Stimulated activated CD8-positive, alpha-beta memory T cell treated with anti-CD3 and anti-CD28 coated beads, Interleukin-15, amount 100 ng/mL, for 48 hours (primary cell): ENCODE measurements at regions not wholly inside any gene's neighbourhood (a gene's known extent, or its start where the extent isn't known, plus 50 kb on each side); places are given as distances from the start of the nearest gene placed in this dataset.
A peak's percentile ranks its signal among the peaks of the same experiment; 100 is the strongest.

Source experiments
- DNase-seq, 2 donors: peaks; one replicate each; pipeline ENCODE4 v3.0.0-alpha.2; 2020; ENCODE audit warnings: low read depth in 2 of 2

- no peak for DNase-seq
Observed at GRCh38 chr5:1706428-1706827, 93.2 kb downstream of the MRPL36 start.

- no peak for DNase-seq
Observed at GRCh38 chr5:1706021-1706420, 93.6 kb downstream of the MRPL36 start.

DNA sequence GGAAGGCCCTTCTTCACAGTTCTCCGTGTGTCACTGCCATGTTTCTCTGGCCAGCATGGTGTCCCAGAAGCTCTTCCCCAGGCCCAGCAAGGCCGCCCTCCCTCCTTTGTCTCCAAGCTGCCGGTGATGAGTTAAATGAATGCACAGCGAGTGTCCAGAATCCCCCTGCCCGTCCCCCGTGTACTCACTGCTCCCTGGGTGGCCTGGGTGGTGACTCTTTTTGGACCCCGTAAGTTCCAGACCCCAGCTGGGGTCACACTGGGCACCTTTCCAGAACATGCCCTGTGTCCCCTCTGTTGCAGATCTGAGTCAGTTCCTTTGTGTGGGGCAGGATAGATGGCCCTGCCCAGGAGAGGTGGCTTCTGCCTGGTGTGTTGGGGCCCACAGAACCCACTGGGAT lies 95.0 kb downstream of the MRPL36 start:
- no peak for DNase-seq

- DNase-seq, result no peak
Observed at GRCh38 chr5:1704266-1704665, 95.4 kb downstream of the MRPL36 start.

- no peak for DNase-seq
Observed at GRCh38 chr5:1703352-1704050, 96.1 kb downstream of the MRPL36 start.

DNA sequence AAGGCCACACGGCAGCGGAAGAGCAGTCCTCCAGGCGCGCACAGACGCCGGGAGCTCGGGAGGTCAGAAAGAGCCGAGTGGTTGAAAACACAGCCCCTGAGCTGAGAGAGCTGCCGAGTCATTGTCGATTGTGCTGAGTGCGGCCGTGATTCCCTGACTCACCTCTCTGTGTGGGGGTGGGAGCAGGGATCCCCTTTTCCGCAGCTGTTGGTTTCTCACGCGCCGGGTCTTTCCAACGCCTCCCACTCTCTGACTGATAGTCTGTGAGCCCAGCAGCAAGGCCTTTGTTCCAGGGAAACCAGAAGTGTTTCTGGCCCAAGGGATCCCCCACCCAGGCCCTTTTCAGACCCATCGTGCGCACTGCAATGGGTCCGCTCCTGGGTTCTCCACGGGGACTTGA lies 97.3 kb downstream of the MRPL36 start:
- no peak for DNase-seq

GRCh38 chr5:1701884-1702283 lies 97.8 kb downstream of the MRPL36 start:
- DNase-seq, result no peak

GRCh38 chr5:1701216-1701864 lies 98.3 kb downstream of the MRPL36 start:
- DNase-seq, result no peak

DNA sequence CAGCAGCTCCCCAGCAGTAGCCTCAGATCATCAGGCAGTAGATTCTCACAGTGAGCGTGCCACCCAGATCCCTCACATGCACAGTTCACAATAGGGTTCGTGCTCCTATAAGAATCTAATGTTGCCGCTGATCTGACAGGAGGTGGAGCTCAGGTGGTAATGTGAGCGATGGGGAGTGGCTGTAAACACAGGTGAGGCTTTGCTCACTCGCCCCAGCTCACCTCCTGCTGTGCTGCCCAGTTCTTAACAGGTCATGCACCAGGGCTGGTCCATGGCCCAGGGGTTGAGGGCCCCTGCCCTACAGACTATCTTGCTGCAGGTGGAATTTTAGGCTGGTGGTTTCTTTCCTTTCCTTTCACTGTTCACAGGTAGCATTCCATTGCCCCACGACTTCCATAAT lies 100.2 kb downstream of the MRPL36 start:
- no peak for DNase-seq

DNA sequence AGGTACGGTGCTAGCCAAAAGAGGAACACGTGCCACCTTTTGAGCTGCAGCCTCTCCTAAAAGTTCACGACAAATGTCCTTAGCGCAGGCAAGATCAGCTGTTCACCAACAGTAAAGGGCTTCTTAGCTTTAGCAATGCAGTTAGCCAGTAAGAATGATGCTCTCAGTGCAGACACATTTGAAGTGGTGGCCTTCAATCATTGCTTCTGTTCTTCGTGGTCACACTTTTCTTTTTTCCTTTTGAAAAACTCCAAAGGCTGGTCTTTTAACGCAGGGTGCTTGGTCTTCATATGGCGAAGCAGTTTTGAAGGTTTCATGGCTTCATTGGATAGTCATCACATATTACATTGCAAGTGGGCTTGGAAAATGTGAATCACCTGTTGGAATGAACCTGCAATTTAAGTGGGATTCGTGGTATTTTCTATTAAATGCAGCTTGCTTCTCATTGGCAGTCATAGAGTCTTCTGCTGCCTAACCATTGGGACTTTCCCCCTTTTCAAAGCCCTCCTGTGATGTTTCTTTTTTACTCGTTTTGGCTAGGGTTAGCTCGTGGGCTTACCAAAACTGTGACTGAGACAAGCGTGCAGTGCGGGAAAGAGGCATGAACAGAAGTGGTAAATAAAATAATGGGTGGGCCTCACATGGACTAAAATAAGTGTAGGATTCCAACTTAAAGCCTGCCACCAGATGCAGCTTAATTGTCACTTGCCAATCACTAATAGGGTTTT lies 100.9 kb downstream of the MRPL36 start:
- DNase-seq, result peak in 1 of 2 donors; percentile 11

DNA sequence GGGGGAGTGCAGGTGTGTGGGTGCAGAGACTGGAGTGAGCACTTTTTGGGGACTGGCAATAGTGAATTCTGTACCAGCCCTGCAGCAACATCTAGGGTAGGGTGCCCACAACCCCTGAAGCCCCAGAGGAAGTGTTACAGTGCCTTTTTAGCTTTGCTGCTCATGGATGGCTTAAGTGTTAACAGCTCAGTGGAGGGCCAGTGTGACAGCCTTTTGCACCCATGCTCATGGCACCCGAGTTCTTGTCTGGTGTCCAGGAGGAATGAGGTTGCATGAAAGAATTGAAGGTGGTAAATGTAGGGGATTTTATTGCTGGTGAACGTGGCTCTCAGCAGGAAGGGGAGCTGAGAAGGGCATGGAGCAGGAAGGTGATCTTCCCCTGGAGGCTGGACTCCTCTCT lies 107.3 kb downstream of the MRPL36 start:
- no peak for DNase-seq

GRCh38 chr5:1687301-1687970 lies 112.2 kb downstream of the MRPL36 start:
- no peak for DNase-seq

- DNase-seq, result no peak
Observed at GRCh38 chr5:1686016-1686802, 113.4 kb downstream of the MRPL36 start.

DNA sequence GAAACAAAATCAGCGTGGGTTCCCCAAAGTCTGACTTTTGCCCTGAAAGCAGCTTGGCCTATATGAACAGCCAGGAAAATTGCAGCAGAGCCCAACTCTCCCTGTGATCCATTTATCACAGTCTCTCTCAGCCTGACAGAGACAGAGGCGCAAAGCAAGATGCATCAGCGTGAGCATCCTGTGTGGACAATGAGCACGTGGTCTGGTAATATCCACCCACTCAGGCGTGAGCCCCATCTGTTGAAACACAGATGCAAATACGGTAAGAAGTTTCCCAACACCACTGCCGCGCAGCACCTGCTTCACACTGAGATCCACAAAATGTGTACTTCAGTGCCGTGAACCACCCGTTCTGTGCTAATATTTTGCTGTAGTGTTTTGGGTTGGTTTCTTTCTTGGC lies 114.6 kb downstream of the MRPL36 start:
- no peak for DNase-seq

DNA sequence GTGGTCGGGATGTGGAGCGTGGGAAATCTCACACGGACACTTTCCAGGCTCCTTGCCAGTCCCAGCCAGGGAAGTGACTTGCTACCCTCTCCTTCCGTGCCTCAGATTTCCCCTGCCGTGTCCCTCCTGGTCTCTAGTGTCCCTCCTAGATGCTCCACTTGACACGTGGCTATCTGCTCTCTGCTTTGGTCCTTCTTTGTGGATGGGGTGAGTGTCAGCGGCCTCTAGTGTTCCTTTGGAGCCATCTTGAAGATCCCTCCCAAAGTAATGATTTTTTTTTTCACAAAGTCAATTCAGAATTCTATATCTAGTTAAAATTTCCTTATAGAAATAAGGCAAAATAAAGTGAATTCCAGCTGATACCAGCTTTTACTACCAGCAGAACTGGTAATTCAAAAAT lies 117.7 kb downstream of the MRPL36 start:
- no peak for DNase-seq

DNA sequence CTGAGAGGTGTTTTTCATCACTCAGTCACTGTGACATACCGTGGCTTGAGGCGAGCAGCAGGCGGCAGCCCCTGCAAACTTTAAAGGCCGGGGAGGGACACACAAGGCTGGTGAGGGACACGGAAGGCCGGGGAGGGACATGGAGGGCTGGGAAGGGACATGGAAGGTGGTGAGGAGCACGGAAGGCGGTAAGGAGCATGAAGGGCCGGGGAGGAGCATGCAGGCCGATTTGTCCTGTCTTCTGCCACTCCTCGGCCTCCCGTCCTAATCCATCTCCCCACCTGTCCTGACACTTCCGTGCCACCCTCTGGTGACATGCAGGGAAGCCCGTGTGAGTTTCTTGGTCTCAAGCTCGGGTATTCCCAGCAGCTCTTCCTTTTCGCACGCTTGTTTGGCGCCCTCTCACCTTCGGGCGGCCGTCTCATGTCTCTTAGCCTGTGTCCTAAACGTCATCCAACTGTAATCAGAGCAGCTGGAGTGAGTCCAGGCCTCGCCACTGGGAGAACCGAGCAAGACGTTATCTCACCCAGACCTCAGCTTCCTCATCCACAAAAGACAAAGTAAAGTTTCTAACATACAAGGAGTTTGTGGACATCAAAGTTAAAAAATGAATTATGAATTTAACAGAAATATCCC lies 126.5 kb downstream of the MRPL36 start:
- no peak for DNase-seq

DNA sequence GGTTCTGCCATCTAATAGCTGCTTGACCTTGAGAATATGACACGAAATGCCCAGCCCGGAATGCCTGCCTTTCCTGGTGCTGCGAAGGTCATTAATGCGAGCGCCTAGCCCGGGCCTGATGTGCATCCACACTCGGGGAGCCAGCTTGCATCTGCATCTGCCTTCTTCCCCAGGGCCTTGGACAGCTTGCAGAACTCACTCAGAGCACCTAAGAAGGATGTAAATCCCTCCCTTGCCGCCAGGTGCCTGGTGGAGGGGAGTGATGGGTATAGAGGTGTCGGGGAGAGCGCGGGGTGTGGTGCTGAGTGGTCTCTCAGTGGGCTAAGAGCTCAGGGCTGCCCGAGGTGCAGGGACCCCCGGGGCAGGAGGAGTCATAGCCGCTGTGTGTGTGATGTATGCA lies 127.2 kb downstream of the MRPL36 start:
- DNase-seq, result no peak

GRCh38 chr5:1671351-1671750 lies 128.3 kb downstream of the MRPL36 start:
- no peak for DNase-seq

- peak in 1 of 2 donors; percentile 21 for DNase-seq
Observed at GRCh38 chr5:1670351-1670750, 129.3 kb downstream of the MRPL36 start.

DNA sequence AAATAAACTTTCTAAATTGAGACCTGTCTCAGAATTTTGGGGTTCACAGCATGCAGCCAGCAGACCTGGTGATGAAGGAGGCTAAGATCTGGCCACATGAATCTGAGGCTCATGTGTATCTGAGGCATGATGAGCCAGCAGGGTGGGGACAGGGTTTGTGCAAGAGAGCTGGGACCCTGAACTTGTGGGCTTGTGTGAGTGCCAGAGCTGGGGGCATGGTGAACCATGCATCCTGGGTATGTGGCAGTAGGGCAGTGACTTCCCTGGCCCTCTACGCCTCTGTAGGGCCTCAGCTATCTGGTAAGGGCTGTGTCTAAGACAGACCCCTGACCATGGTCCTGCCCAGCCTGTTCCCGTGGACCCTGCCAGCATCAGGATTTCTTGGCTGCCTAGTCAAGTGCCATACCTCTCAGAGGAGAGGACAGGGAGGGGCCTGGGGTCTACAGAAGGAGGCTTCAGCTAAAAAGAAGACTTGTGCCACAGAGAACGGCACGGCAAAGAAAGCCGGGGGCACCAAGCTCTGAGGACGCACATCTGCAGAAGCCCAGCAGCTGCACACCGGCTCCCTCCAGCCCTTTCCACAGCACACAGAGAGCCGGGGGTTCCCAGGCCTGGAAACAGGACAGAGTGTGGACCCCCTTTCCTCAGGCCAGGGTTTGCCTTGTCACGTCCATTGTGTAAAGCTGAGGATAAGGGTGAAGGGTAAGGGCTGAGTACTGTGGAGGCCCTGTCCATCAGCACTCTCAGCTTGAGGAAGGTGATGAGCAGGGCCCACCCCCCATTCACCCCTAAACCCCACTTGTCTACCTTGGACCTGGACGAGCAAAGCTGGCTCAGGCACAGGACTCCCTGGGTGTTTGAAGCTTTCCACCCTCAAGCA lies 130.1 kb downstream of the MRPL36 start:
- no peak for DNase-seq
